DND-41 (cell line): ENCODE measurements at regions not wholly inside any gene's neighbourhood (a gene's known extent, or its start where the extent isn't known, plus 50 kb on each side); places are given as distances from the start of the nearest gene placed in this dataset.
"Not testable (repeated sequence)": the region's sequence is repeated elsewhere in the genome, so short reads cannot be mapped to it uniquely, and the experiment has no call there.

Experiments
- CTCF ChIP-seq: IDR thresholded peaks from 2 replicates; pipeline ENCODE4 v1.5.1; 2012; ENCODE audit warnings: borderline replicate concordance, low read length, moderate library complexity, mild to moderate bottlenecking; ENCODE audit not compliant: poor library complexity, severe bottlenecking; ENCODE audit errors: extremely low read depth
- EZH2 ChIP-seq: IDR thresholded peaks from 3 replicates; pipeline ENCODE4 v1.6.1; 2012; ENCODE audit warnings: borderline replicate concordance, low read depth, mild to moderate bottlenecking, moderate library complexity, low read length, inconsistent platforms; ENCODE audit not compliant: severe bottlenecking

- TF ChIP-seq CTCF, EZH2: not testable (repeated sequence)
Observed at GRCh38 chr14:106344065-106344614, 817.8 kb downstream of the TMEM121 start.
